ENCODE measurements at regions not wholly inside any gene's neighbourhood (a gene's known extent, or its start where the extent isn't known, plus 50 kb on each side); places are given as distances from the start of the nearest gene placed in this dataset.

GRCh38 chr14:39939023-39939422, 506.8 kb upstream of the FBXO33 start:
- TF ChIP-seq POLR2AphosphoS5 (IDR thresholded peaks at IDR 0.05; ENCODE audit: low read depth, low read length) (no peak), RAD21 (IDR thresholded peaks at IDR 0.05; ENCODE audit: low read depth) (no peak), CTCF (IDR thresholded peaks at IDR 0.05 in 2 of 3, conservative IDR thresholded peaks at IDR 0.05 in 1 of 3; ENCODE audit: borderline replicate concordance in 1 of 3, insufficient read depth in 1 of 3, low read depth in 2 of 3, low read length in 2 of 3) (no peak), ZNF274 (IDR thresholded peaks at IDR 0.05; ENCODE audit: low read depth, low read length) (no peak), EZH2phosphoT487 (IDR thresholded peaks at IDR 0.05; ENCODE audit: borderline replicate concordance) (no peak), REST (IDR thresholded peaks at IDR 0.05; ENCODE audit: low read depth) (no peak), CEBPB (IDR thresholded peaks at IDR 0.05; ENCODE audit: low read depth) (no peak), ATF3 (IDR thresholded peaks at IDR 0.05) (no peak), ZFX (IDR thresholded peaks at IDR 0.05) (no peak), POLR2A (IDR thresholded peaks at IDR 0.05; ENCODE audit: borderline replicate concordance, extremely low read depth, insufficient read depth, insufficient read length) (no peak), JUND (IDR thresholded peaks at IDR 0.05) (no peak), EZH2 (IDR thresholded peaks at IDR 0.05) (no peak)
